ENCODE measurements at regions not wholly inside any gene's neighbourhood (a gene's known extent, or its start where the extent isn't known, plus 50 kb on each side); places are given as distances from the start of the nearest gene placed in this dataset.

GRCh38 chr6:105609375-105609991, 206.6 kb upstream of the PREP start:
- Mint-ChIP-seq H3K9me3 (ENCODE audit: low read depth) (peaks cover 10% of the 10 kb centered on the region), H3K4me3 (ENCODE audit: low read depth) (no peak overlapping the region), H3K4me1 (ENCODE audit: low read depth) (peaks cover 35% of the 10 kb centered on the region), H3K27ac (no peak overlapping the region), H3K36me3 (ENCODE audit: insufficient read depth) (no peaks in the 10 kb centered on the region), H3K27me3 (no peaks in the 10 kb centered on the region)
- no peak for TF ChIP-seq CTCF (IDR thresholded peaks at IDR 0.05; ENCODE audit: unreplicated experiment)
- DNase-seq (ENCODE audit: low spot score, unreplicated experiment): no peak

DNA sequence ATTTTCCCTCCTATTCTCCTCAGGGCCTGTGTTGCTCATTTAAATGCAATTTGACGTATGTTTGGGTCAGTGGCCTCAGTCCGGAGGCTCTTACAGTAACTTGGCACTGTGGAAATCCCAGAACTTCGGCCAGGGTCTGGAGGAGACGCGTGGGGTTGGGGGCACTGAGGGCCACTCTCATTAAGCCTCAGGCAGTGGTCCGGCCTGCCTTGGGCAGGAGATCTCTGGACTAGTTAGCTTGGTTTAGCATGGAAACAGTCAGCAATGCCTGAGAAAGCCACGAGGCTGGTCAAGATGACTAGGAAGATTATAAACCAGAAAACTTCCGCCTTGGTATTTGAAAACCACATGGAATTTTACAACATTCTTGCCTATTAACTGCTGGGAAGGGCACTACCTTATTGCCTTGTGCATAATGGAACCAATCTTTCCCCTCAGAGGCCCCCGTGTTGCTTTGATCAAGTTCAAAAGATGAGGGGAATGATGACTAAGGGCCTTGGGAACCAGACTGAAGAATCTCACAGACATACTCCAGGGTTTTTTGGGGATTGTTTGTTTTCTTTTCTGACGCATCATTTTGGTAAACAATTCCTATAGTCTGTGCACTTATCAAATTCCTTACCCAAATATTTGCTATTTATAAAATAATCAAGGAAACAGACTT, 206.0 kb upstream of the PREP start:
- Mint-ChIP-seq H3K9me3 (ENCODE audit: low read depth) (peaks cover 8% of the 10 kb centered on the region), H3K27ac (no peak overlapping the region), H3K27me3 (no peaks in the 10 kb centered on the region), H3K36me3 (ENCODE audit: insufficient read depth) (no peaks in the 10 kb centered on the region), H3K4me3 (ENCODE audit: low read depth) (no peak overlapping the region), H3K4me1 (ENCODE audit: low read depth) (peaks cover 35% of the 10 kb centered on the region)
- no peak for TF ChIP-seq CTCF (IDR thresholded peaks at IDR 0.05; ENCODE audit: unreplicated experiment)
- no peak for DNase-seq (ENCODE audit: low spot score, unreplicated experiment)

DNA sequence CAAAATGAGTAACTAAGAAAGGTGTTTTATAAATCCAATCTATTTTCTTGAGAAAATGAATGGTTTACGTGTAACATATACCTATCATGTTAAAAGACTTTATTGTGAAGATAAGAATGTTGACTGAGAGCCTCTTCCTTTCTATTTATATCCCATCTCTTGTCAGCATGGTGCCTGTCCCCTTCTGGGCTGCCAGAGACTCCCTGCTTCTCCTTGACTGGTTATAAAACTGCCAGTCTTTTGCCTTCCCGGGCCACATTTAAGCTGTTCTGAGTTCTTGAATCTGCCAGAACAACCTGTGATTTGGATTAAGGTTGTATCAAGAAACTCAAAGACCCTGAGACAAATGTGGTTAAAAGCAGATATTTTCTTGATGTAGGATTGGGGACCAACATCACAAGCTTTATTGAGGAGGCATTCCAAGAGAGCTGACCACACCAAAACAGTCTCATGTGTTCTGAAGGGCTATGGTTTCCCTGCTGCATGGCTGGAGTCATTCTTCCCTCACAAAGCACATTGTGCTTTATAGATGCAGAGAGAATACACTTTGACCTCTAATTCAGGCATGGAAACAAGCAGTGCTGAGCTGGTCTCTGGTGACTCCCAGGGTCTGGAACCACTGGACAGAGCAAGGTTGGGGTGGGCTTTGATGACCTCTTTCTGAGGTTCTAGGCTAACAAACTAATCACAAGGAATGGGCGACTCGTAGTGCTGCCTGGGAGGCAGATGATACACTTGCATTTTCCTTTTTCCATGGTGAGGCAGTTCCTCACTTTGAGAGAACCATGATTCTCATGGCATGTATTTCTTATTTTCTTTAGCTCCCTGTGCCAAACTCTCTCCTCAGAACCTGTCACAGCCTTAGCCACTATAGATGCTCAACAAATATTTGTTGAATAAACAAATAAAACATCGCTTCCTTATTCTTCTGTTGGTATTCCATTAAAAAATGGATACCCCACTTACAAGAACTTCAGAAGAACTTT, 205.0 kb upstream of the PREP start:
- Mint-ChIP-seq H3K36me3 (ENCODE audit: insufficient read depth) (no peaks in the 10 kb centered on the region), H3K4me1 (ENCODE audit: low read depth) (peaks cover 35% of the 10 kb centered on the region), H3K27ac (peak overlapping the region; percentile 42), H3K9me3 (ENCODE audit: low read depth) (peaks cover 8% of the 10 kb centered on the region), H3K4me3 (ENCODE audit: low read depth) (no peak overlapping the region), H3K27me3 (no peaks in the 10 kb centered on the region)
- no peak for TF ChIP-seq CTCF (IDR thresholded peaks at IDR 0.05; ENCODE audit: unreplicated experiment)
- DNase-seq (ENCODE audit: low spot score, unreplicated experiment): no peak

DNA sequence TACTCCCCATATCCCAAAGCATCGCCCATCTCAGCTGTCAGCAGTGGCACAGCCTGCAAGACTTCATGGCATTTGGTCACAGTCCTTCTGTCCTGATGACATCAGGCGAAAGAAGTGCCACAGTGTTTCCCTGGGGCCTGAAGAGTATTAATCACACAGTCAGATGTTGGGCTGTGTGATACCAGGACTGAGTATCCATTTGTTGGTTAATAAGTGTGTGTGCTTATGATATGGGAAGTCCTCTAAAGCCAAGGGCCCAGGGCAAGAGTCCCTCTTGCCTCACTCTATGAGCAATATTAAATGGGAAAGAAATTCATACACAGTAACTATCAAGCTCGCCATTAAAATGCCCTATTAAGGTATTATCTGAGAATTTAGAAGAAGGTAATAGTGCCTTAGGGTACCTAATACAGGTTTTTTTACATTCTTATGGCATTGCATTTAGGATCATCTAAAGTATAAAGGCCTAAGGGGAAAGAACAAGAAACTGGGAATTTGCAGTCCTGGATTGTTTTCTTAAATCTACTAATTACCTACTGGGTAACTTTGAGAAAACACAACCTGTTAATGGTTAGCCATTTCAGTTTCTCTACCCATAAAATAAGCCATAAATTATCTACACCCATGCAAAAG, 204.1 kb upstream of the PREP start:
- TF ChIP-seq CTCF (IDR thresholded peaks at IDR 0.05; ENCODE audit: unreplicated experiment): no peak
- Mint-ChIP-seq H3K27me3 (no peaks in the 10 kb centered on the region), H3K4me1 (ENCODE audit: low read depth) (peaks cover 35% of the 10 kb centered on the region), H3K9me3 (ENCODE audit: low read depth) (peaks cover 8% of the 10 kb centered on the region), H3K4me3 (ENCODE audit: low read depth) (no peak overlapping the region), H3K27ac (peak overlapping the region; percentile 35), H3K36me3 (ENCODE audit: insufficient read depth) (no peaks in the 10 kb centered on the region)
- DNase-seq (ENCODE audit: low spot score, unreplicated experiment): no peak

DNA sequence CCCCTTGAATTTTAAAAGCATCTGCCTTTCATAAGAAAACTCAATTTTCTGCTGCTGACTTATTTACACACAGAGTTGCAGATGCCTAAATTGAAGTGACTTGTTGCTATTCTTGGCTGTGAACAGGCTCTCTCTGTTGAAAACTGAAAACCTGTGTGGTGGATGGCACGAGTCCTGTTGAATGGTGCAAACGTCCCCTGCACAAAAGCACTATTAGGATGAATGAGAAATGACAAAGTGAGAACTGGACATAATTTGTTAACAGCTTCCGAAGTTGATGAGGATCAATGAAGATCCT, 201.7 kb upstream of the PREP start:
- Mint-ChIP-seq H3K4me3 (ENCODE audit: low read depth) (no peak overlapping the region), H3K4me1 (ENCODE audit: low read depth) (peaks cover 44% of the 10 kb centered on the region), H3K27me3 (no peaks in the 10 kb centered on the region), H3K9me3 (ENCODE audit: low read depth) (peaks cover 7% of the 10 kb centered on the region), H3K36me3 (ENCODE audit: insufficient read depth) (no peaks in the 10 kb centered on the region), H3K27ac (no peak overlapping the region)
- TF ChIP-seq CTCF (IDR thresholded peaks at IDR 0.05; ENCODE audit: unreplicated experiment): no peak
- DNase-seq (ENCODE audit: low spot score, unreplicated experiment): no peak
